C4-2B (cell line): ENCODE measurements at regions not wholly inside any gene's neighbourhood (a gene's known extent, or its start where the extent isn't known, plus 50 kb on each side); places are given as distances from the start of the nearest gene placed in this dataset.

Experiments used
- ZFX ChIP-seq: fragments of 450-650 bp; IDR thresholded peaks from 2 replicates; pipeline ENCODE4 v1.6.1; 2017
- TF ChIP-seq, protein P1 (sequence below): fragments of 450-650 bp; conservative IDR thresholded peaks from 2 replicates; pipeline ENCODE4 v1.5.1; 2017; ENCODE audit warnings: mild to moderate bottlenecking

DNA sequence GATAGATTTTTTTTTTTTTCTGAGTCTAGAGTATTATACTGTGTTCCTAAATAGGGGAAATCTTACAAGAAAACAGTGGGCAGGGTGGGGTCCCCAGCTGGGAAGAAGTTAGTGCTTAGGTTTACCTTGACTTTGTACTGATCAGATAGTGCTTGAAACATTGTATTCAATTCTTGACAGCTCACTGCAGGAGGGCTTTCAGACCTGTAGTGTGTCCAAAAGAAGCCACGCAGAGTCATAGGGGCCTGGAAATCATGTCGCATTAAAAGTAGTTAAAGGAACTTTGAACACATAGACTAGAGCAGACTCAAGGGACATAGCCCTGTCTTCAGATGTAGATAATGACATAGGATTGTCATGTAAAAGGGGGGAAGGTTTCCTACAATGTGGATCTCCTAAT is 215.4 kb upstream of the NR4A3 start:
- TF ChIP-seq, protein P1, sequence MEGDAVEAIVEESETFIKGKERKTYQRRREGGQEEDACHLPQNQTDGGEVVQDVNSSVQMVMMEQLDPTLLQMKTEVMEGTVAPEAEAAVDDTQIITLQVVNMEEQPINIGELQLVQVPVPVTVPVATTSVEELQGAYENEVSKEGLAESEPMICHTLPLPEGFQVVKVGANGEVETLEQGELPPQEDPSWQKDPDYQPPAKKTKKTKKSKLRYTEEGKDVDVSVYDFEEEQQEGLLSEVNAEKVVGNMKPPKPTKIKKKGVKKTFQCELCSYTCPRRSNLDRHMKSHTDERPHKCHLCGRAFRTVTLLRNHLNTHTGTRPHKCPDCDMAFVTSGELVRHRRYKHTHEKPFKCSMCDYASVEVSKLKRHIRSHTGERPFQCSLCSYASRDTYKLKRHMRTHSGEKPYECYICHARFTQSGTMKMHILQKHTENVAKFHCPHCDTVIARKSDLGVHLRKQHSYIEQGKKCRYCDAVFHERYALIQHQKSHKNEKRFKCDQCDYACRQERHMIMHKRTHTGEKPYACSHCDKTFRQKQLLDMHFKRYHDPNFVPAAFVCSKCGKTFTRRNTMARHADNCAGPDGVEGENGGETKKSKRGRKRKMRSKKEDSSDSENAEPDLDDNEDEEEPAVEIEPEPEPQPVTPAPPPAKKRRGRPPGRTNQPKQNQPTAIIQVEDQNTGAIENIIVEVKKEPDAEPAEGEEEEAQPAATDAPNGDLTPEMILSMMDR, result no peak
- no peak for TF ChIP-seq ZFX
